ENCODE measurements at regions not wholly inside any gene's neighbourhood (a gene's known extent, or its start where the extent isn't known, plus 50 kb on each side); places are given as distances from the start of the nearest gene placed in this dataset.

DNA sequence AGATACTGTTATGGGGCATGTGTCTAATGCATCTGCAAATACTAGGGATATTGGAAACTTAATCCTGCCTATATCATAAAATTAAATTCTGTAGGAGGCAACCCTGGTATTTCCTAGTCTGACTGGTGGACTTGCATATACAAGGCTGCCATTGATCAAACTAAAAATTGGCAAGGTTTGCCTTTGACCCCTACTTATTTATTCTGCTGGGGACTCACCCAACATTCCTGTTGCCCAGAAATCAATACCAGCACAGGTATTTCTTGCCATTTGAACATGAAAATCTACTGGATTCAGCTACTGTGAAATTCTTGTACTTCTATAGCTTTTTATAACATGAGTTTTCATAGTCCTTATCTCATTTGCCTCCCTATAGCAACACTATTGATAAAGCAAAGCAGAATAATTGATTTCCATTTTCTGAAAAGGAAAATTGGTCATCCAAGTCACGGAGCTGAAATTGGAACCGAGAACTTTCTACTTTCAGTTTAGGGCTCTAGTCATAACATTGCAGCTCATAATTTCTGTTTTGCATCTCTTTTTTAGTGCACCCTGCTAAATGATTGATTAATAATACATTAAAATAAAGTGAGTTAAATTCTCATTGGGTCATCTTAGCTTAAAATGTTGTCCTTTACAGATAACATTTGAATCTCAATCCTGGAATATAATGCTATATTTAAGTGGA is 365.2 kb downstream of the MFSD1 start:
- Histone ChIP-seq H3K27ac (no peak overlapping the region), H3K4me3 (no peak overlapping the region), H3K4me1 (replicated peaks in 1 of 2) (peaks cover 4 to 13% of the 10 kb centered on the region in 2 donors)
- WGBS, 10 experiments = 79 to 100% (median 94%) methylated on average over 2 of the region's 2 CpGs; no CpG with 5 or more reads in 2 of the 10 experiments
- in situ Hi-C loops (cut with MboI; ENCODE audit: low pct_unique_long_range_greater_than_20kb in 2 of 9, low sequenced_read_pairs in 9 of 9, unreplicated experiment in 9 of 9) = no loop called here
- no peak for ATAC-seq (replicated peaks in 6 of 8)

DNA sequence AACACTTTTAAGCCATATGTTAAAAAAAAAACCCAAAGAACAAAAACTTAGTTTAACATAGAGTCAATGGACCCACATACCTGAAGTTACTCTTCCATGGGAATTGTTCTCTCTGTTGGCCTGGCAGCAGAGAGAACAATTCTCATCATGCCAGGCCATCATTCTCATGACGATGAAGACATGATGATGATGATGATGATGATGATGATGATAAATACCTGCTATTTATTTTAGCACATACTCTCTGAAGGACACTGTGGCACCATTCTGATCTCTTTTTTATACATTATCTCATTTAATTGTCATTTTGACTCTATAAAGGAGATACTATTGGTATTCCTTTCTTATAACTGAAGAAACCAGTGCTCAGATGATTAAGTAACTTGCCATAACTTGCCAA is 366.9 kb downstream of the MFSD1 start:
- 40 to 100% (median 75%) methylated on average over 1 of the region's 1 CpG; no CpG with 5 or more reads in 3 of the 10 experiments for WGBS, 10 experiments
- Histone ChIP-seq H3K27ac (no peak overlapping the region), H3K4me1 (replicated peaks in 1 of 2) (peaks cover 4 to 13% of the 10 kb centered on the region in 2 donors), H3K4me3 (no peak overlapping the region)
- in situ Hi-C loops (cut with MboI; ENCODE audit: low pct_unique_long_range_greater_than_20kb in 2 of 9, low sequenced_read_pairs in 9 of 9, unreplicated experiment in 9 of 9) = no loop called here
- no peak for ATAC-seq (replicated peaks in 6 of 8)

GRCh38 chr3:159169828-159170227 is 368.0 kb downstream of the MFSD1 start:
- H3K4me1 ChIP-seq (replicated peaks in 1 of 2) = peaks cover 4 to 13% of the 10 kb centered on the region in 2 donors
- H3K27ac ChIP-seq = no peak overlapping the region
- ATAC-seq (replicated peaks in 6 of 8) = peak in 2 of 8 experiments; percentile 57 to 70
- H3K4me3 ChIP-seq = no peak overlapping the region
- in situ Hi-C loops (cut with MboI; ENCODE audit: low pct_unique_long_range_greater_than_20kb in 2 of 9, low sequenced_read_pairs in 9 of 9, unreplicated experiment in 9 of 9) = no loop called here

- Histone ChIP-seq H3K27ac (no peak overlapping the region), H3K4me3 (no peak overlapping the region), H3K4me1 (replicated peaks in 1 of 2) (peaks cover 3 to 13% of the 10 kb centered on the region in 2 donors)
- no peak for ATAC-seq (replicated peaks in 6 of 8)
- WGBS, 10 experiments = 49 to 86% (median 74%) methylated on average over 1 to 4 of the region's 4 CpGs; no CpG with 5 or more reads in 1 of the 10 experiments
- in situ Hi-C loops (cut with MboI; ENCODE audit: low pct_unique_long_range_greater_than_20kb in 2 of 9, low sequenced_read_pairs in 9 of 9, unreplicated experiment in 9 of 9) = no loop called here
Measured at GRCh38 chr3:159170436-159171003, 368.7 kb downstream of the MFSD1 start.

- H3K27ac ChIP-seq = no peak overlapping the region
- peaks cover 0 to 6% of the 10 kb centered on the region in 2 donors for H3K4me1 ChIP-seq (replicated peaks in 1 of 2)
- in situ Hi-C loops (cut with MboI; ENCODE audit: low pct_unique_long_range_greater_than_20kb in 2 of 9, low sequenced_read_pairs in 9 of 9, unreplicated experiment in 9 of 9) = no loop called here
- 45 to 100% (median 78%) methylated on average over 1 to 3 of the region's 3 CpGs; no CpG with 5 or more reads in 3 of the 10 experiments for WGBS, 10 experiments
- H3K4me3 ChIP-seq = no peak overlapping the region
- ATAC-seq (replicated peaks in 6 of 8) = no peak
Measured at GRCh38 chr3:159171333-159171732, 369.5 kb downstream of the MFSD1 start.

DNA sequence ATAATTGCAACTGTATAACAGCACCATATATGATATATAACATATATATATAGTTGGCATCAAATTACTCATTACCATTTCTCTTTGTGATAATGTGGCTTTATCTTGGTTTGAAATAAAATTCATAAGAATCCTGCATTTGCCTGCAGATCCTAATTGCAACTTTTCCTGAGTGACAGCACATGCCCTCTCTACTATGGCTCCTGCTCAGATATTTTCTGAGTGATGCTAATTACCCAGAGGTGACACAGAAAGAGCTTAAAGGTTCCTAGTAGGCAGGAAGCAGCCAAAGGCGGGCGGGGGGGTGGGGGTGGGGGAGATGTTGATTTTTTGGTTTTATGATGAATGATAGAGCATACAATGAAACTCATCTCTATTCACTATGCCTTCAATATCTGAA is 370.6 kb downstream of the MFSD1 start:
- 80 to 100% (median 83%) methylated on average over 1 to 2 of the region's 2 CpGs; no CpG with 5 or more reads in 7 of the 10 experiments for whole genome bisulfite sequencing, 10 experiments
- in situ Hi-C loops (cut with MboI; ENCODE audit: low pct_unique_long_range_greater_than_20kb in 2 of 9, low sequenced_read_pairs in 9 of 9, unreplicated experiment in 9 of 9) = no loop called here
- Histone ChIP-seq H3K27ac (no peak overlapping the region), H3K4me1 (replicated peaks in 1 of 2) (no peaks in the 10 kb centered on the region), H3K4me3 (no peak overlapping the region)
- no peak for ATAC-seq (replicated peaks in 6 of 8)

GRCh38 chr3:159174715-159175692 is 373.1 kb downstream of the MFSD1 start:
- H3K4me1 ChIP-seq (replicated peaks in 1 of 2) = no peaks in the 10 kb centered on the region
- H3K27ac ChIP-seq = no peak overlapping the region
- 44 to 83% (median 63%) methylated on average over 1 to 7 of the region's 7 CpGs for WGBS, 10 experiments
- H3K4me3 ChIP-seq = no peak overlapping the region
- ATAC-seq (replicated peaks in 6 of 8) = peak in 2 of 8 experiments; percentile 76 to 93
- in situ Hi-C loops (cut with MboI; ENCODE audit: low pct_unique_long_range_greater_than_20kb in 2 of 9, low sequenced_read_pairs in 9 of 9, unreplicated experiment in 9 of 9) = no loop called here

- in situ Hi-C loops (cut with MboI; ENCODE audit: low pct_unique_long_range_greater_than_20kb in 2 of 9, low sequenced_read_pairs in 9 of 9, unreplicated experiment in 9 of 9) = no loop called here
- Histone ChIP-seq H3K4me3 (no peak overlapping the region), H3K27ac (no peak overlapping the region), H3K4me1 (replicated peaks in 1 of 2) (no peaks in the 10 kb centered on the region)
- no peak for ATAC-seq (replicated peaks in 6 of 8)
- WGBS, 10 experiments = 80 to 100% (median 94%) methylated on average over 2 to 4 of the region's 4 CpGs; no CpG with 5 or more reads in 3 of the 10 experiments
Measured at GRCh38 chr3:159178209-159178897, 376.5 kb downstream of the MFSD1 start.

GRCh38 chr3:159182961-159183360 is 381.1 kb downstream of the MFSD1 start:
- ATAC-seq (replicated peaks in 6 of 8) = no peak
- no peaks in the 10 kb centered on the region for H3K4me1 ChIP-seq (replicated peaks in 1 of 2)
- in situ Hi-C loops (cut with MboI; ENCODE audit: low pct_unique_long_range_greater_than_20kb in 2 of 9, low sequenced_read_pairs in 9 of 9, unreplicated experiment in 9 of 9) = no loop called here
- no peak overlapping the region for H3K27ac ChIP-seq
- H3K4me3 ChIP-seq = no peak overlapping the region

DNA sequence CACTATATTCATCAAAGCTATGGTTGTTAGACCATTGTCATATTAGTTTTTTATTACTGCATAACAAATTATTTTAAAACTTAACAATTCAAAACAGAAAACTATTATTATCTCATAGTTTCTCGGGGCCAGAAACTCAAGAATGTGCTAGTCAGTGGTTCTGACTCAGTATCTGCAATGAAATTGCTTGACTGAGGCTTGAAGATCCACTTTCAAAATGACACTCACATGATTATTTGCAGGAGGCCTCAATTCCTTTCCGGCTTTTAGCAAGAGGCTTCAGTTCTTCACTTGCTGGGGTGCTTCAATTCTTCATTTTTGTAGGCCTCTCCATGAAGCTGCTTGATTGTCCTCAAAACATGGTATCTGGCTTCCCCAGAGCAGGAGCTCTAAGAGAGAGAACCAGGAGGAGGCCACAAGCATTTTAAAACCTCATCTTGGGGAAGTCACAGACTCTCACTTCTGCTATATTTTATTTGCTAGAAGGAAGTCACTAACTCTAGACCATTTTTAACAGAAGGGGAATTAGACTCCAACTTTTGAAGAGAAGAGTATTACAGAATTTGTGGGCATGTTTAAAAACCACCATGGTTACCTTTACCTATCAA is 383.7 kb downstream of the MFSD1 start:
- no peak overlapping the region for H3K27ac ChIP-seq
- no peak overlapping the region for H3K4me3 ChIP-seq
- H3K4me1 ChIP-seq (replicated peaks in 1 of 2) = no peaks in the 10 kb centered on the region
- in situ Hi-C loops (cut with MboI; ENCODE audit: low pct_unique_long_range_greater_than_20kb in 2 of 9, low sequenced_read_pairs in 9 of 9, unreplicated experiment in 9 of 9) = no loop called here
- no peak for ATAC-seq (replicated peaks in 6 of 8)
- 40 to 100% (median 80%) methylated on average over 1 to 2 of the region's 2 CpGs; no CpG with 5 or more reads in 2 of the 10 experiments for WGBS, 10 experiments

GRCh38 chr3:159186581-159186980 is 384.7 kb downstream of the MFSD1 start:
- Histone ChIP-seq H3K4me3 (no peak overlapping the region), H3K4me1 (replicated peaks in 1 of 2) (no peaks in the 10 kb centered on the region), H3K27ac (no peak overlapping the region)
- ATAC-seq (replicated peaks in 6 of 8) = no peak
- whole genome bisulfite sequencing, 10 experiments = 0 to 83% (median 77%) methylated on average over 1 to 2 of the region's 2 CpGs; no CpG with 5 or more reads in 4 of the 10 experiments
- in situ Hi-C loops (cut with MboI; ENCODE audit: low pct_unique_long_range_greater_than_20kb in 2 of 9, low sequenced_read_pairs in 9 of 9, unreplicated experiment in 9 of 9) = no loop called here

GRCh38 chr3:159187232-159187631 is 385.4 kb downstream of the MFSD1 start:
- H3K4me3 ChIP-seq = no peak overlapping the region
- no peaks in the 10 kb centered on the region for H3K4me1 ChIP-seq (replicated peaks in 1 of 2)
- no peak for ATAC-seq (replicated peaks in 6 of 8)
- H3K27ac ChIP-seq = no peak overlapping the region
- WGBS, 10 experiments = 40 to 95% (median 89%) methylated on average over 1 to 10 of the region's 10 CpGs; no CpG with 5 or more reads in 1 of the 10 experiments
- in situ Hi-C loops (cut with MboI; ENCODE audit: low pct_unique_long_range_greater_than_20kb in 2 of 9, low sequenced_read_pairs in 9 of 9, unreplicated experiment in 9 of 9) = no loop called here
